ENCODE measurements at regions not wholly inside any gene's neighbourhood (a gene's known extent, or its start where the extent isn't known, plus 50 kb on each side); places are given as distances from the start of the nearest gene placed in this dataset.
A peak's percentile ranks its signal among the peaks of the same experiment; 100 is the strongest.

DNA sequence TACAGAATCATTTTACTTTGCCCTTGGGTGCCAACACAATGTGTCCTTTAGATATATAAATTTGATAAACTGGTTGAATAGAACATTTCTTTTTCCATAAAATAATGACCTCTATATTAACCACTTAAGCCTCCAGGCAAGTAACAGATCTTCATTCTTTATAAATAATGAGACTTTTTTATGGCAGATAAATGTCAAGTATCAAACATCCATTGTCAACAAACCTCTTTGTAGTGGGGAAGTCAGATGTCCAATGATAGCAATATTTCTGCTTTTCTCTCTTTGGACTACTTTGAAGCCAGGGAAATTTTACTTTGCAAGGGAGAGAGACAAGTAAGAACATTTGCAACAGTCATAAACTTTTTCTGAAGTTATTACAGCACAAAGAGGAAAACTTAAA is 841.2 kb downstream of the CDH8 start:
- ATAC-seq (replicated peaks in 6 of 8), result no peak
- Histone ChIP-seq H3K4me3 (no peak overlapping the region), H3K4me1 (replicated peaks in 1 of 2) (peaks cover 0 to 9% of the 10 kb centered on the region in 2 donors), H3K27ac (no peak overlapping the region)
- in situ Hi-C loops (cut with MboI; ENCODE audit: low pct_unique_long_range_greater_than_20kb in 2 of 9, low sequenced_read_pairs in 9 of 9, unreplicated experiment in 9 of 9), result no loop called here

- Histone ChIP-seq H3K27ac (no peak overlapping the region), H3K4me1 (replicated peaks in 1 of 2) (peaks cover 0 to 9% of the 10 kb centered on the region in 2 donors), H3K4me3 (no peak overlapping the region)
- in situ Hi-C loops (cut with MboI; ENCODE audit: low pct_unique_long_range_greater_than_20kb in 2 of 9, low sequenced_read_pairs in 9 of 9, unreplicated experiment in 9 of 9), result no loop called here
- no peak for ATAC-seq (replicated peaks in 6 of 8)
Observed at GRCh38 chr16:61194573-61194972, 841.7 kb downstream of the CDH8 start.

- in situ Hi-C loops (cut with MboI; ENCODE audit: low pct_unique_long_range_greater_than_20kb in 2 of 9, low sequenced_read_pairs in 9 of 9, unreplicated experiment in 9 of 9), result no loop called here
- Histone ChIP-seq H3K27ac (no peak overlapping the region), H3K4me1 (replicated peaks in 1 of 2) (no peaks in the 10 kb centered on the region), H3K4me3 (no peak overlapping the region)
- 0 to 86% (median 40%) methylated on average over 1 of the region's 1 CpG; no CpG with 5 or more reads in 6 of the 10 experiments for WGBS, 10 experiments
- peak in 3 of 8 experiments; percentile 27 to 47 (median 44) for ATAC-seq (replicated peaks in 6 of 8)
Observed at GRCh38 chr16:61182391-61182790, 853.8 kb downstream of the CDH8 start.

GRCh38 chr16:61181982-61182381 is 854.3 kb downstream of the CDH8 start:
- in situ Hi-C loops (cut with MboI; ENCODE audit: low pct_unique_long_range_greater_than_20kb in 2 of 9, low sequenced_read_pairs in 9 of 9, unreplicated experiment in 9 of 9), result no loop called here
- H3K4me3 ChIP-seq, result no peak overlapping the region
- ATAC-seq (replicated peaks in 6 of 8), result no peak
- no peak overlapping the region for H3K27ac ChIP-seq
- no peaks in the 10 kb centered on the region for H3K4me1 ChIP-seq (replicated peaks in 1 of 2)
- 0 to 90% (median 71%) methylated on average over 1 to 2 of the region's 2 CpGs; no CpG with 5 or more reads in 1 of the 10 experiments for WGBS, 10 experiments

DNA sequence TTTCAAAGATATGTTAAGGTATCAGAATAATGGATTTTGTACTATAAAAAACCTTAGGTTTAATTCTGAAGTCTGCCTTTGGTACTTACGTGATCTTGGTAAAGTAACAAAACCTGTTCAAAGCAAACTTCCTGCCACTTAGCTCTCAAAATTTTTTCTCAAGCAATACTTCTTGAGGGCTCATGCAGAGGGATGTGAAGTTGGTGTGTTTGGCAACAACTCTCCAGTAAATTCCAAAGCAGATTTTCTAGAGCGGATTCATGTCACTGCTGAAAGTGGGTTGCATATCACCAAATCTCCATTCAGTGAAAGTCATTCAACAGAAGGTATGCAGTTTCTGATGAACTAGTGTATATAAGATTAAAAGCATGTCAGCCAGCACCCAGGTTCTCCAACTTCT is 856.7 kb downstream of the CDH8 start:
- in situ Hi-C loops (cut with MboI; ENCODE audit: low pct_unique_long_range_greater_than_20kb in 2 of 9, low sequenced_read_pairs in 9 of 9, unreplicated experiment in 9 of 9), result no loop called here
- Histone ChIP-seq H3K27ac (no peak overlapping the region), H3K4me3 (no peak overlapping the region), H3K4me1 (replicated peaks in 1 of 2) (no peaks in the 10 kb centered on the region)
- no peak for ATAC-seq (replicated peaks in 6 of 8)
- WGBS, 10 experiments, result 0 to 100% (median 94%) methylated on average over 1 to 2 of the region's 2 CpGs

- Histone ChIP-seq H3K4me3 (no peak overlapping the region), H3K27ac (no peak overlapping the region), H3K4me1 (replicated peaks in 1 of 2) (no peaks in the 10 kb centered on the region)
- WGBS, 10 experiments, result 0 to 90% (median 83%) methylated on average over 1 to 3 of the region's 3 CpGs; no CpG with 5 or more reads in 1 of the 10 experiments
- in situ Hi-C loops (cut with MboI; ENCODE audit: low pct_unique_long_range_greater_than_20kb in 2 of 9, low sequenced_read_pairs in 9 of 9, unreplicated experiment in 9 of 9), result no loop called here
- ATAC-seq (replicated peaks in 6 of 8), result no peak
Observed at GRCh38 chr16:61165797-61166196, 870.4 kb downstream of the CDH8 start.

- 33 to 100% (median 80%) methylated on average over 1 of the region's 4 CpGs; no CpG with 5 or more reads in 5 of the 10 experiments for WGBS, 10 experiments
- in situ Hi-C loops (cut with MboI; ENCODE audit: low pct_unique_long_range_greater_than_20kb in 2 of 9, low sequenced_read_pairs in 9 of 9, unreplicated experiment in 9 of 9), result no loop called here
- Histone ChIP-seq H3K4me3 (no peak overlapping the region), H3K27ac (no peak overlapping the region), H3K4me1 (replicated peaks in 1 of 2) (no peaks in the 10 kb centered on the region)
- ATAC-seq (replicated peaks in 6 of 8), result no peak
Observed at GRCh38 chr16:61150351-61150750, 885.9 kb downstream of the CDH8 start.

- in situ Hi-C loops (cut with MboI; ENCODE audit: low pct_unique_long_range_greater_than_20kb in 2 of 9, low sequenced_read_pairs in 9 of 9, unreplicated experiment in 9 of 9), result no loop called here
- Histone ChIP-seq H3K4me1 (replicated peaks in 1 of 2) (no peaks in the 10 kb centered on the region), H3K4me3 (no peak overlapping the region), H3K27ac (no peak overlapping the region)
- WGBS, 10 experiments, result 0 to 83% (median 20%) methylated on average over 1 to 3 of the region's 5 CpGs; no CpG with 5 or more reads in 3 of the 10 experiments
- no peak for ATAC-seq (replicated peaks in 6 of 8)
Observed at GRCh38 chr16:61149709-61150108, 886.5 kb downstream of the CDH8 start.

DNA sequence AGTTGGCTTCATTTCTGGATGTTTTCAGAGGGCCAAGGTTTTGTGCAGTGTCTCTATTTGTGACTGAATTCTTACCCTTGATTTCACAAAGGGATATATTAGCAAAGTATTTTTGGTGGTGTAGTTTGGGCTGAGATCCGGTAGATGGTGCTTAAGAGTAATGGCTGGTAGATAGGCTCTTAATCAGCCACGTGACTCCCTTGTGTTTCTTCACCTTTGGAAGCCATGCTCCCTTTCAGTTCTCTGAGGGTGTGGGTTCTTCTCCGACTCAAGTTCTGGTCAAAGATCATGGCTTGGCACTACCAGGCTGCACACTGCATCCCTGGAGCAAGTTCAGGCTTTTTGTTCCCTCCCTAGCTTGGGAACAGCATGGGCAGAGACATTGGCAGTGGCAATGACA is 887.3 kb downstream of the CDH8 start:
- H3K4me1 ChIP-seq (replicated peaks in 1 of 2), result no peaks in the 10 kb centered on the region
- no peak overlapping the region for H3K27ac ChIP-seq
- no peak for ATAC-seq (replicated peaks in 6 of 8)
- H3K4me3 ChIP-seq, result no peak overlapping the region
- in situ Hi-C loops (cut with MboI; ENCODE audit: low pct_unique_long_range_greater_than_20kb in 2 of 9, low sequenced_read_pairs in 9 of 9, unreplicated experiment in 9 of 9), result no loop called here
- WGBS, 10 experiments, result 15 to 86% (median 66%) methylated on average over 1 to 3 of the region's 3 CpGs; no CpG with 5 or more reads in 4 of the 10 experiments

GRCh38 chr16:61146429-61146828 is 889.8 kb downstream of the CDH8 start:
- 0 to 100% (median 15%) methylated on average over 1 of the region's 1 CpG; no CpG with 5 or more reads in 2 of the 10 experiments for WGBS, 10 experiments
- in situ Hi-C loops (cut with MboI; ENCODE audit: low pct_unique_long_range_greater_than_20kb in 2 of 9, low sequenced_read_pairs in 9 of 9, unreplicated experiment in 9 of 9), result no loop called here
- ATAC-seq (replicated peaks in 6 of 8), result no peak

DNA sequence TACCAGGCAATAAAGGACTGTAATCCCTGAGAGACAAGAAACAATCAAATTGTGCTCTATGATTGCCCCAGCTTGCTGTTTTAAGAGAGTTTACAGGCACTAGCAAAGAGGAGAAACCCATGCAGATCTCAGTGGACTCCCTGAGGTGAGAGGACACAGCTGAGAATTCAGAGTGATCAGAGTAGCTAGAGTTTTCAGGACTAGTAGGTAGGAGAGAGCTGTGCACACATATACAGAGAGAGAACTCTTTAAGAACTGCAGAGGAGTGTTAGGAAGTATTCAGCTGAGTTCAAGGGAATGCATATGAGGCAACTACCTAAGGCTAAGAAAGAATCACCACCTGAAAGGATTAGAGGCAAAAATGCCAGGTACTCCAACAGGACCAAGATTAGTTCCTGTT is 904.8 kb downstream of the CDH8 start:
- H3K4me3 ChIP-seq, result no peak overlapping the region
- H3K4me1 ChIP-seq (replicated peaks in 1 of 2), result no peaks in the 10 kb centered on the region
- in situ Hi-C loops (cut with MboI; ENCODE audit: low pct_unique_long_range_greater_than_20kb in 2 of 9, low sequenced_read_pairs in 9 of 9, unreplicated experiment in 9 of 9), result no loop called here
- ATAC-seq (replicated peaks in 6 of 8), result no peak
- no peak overlapping the region for H3K27ac ChIP-seq

More at GRCh38 chr16:61146429-61146828, 889.8 kb downstream of the CDH8 start:
- no peaks in the 10 kb centered on the region for H3K4me1 ChIP-seq (replicated peaks in 1 of 2)
- no peak overlapping the region for H3K27ac ChIP-seq
- no peak overlapping the region for H3K4me3 ChIP-seq

DNA sequence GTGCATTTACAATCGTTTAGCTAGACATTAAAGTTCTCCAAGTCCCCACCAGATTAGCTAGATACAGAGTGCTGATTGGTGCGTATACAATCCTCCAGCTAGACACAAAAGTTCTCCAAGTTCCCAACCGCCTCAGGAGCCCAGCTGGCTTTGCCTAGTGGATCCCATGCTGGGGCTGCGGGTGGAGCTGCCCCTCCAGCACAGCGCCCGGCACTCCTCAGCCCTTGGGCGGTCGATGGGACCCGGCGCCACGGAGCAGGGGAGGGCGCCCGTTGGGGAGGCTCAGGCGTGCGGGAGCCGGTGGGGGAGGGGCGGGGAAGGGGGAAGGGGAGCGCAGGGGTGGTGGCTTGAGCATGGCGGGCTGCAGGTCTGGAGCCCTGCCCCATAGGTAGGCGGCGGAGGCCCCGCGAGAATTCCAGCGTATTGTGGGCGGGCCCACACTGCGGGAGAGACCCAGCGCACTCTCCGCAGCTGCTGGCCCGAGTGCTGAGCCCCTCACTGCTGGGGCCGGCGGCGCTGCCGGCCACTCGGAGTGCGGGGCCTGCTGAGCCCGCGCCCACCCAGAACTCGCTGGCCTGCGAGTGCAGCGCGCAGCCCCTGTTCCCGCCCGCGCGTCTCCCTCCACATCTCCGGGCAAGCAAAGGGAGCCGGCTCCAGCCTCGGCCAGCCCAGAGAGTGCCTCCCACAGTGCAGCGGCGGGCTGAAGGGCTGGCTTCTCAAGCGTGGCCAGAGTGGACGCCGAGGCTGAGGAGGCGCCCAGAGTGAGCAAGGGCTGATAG is 907.5 kb downstream of the CDH8 start:
- peak overlapping the region in 1 of 5 donors; percentile 13 for H3K4me3 ChIP-seq
- H3K4me1 ChIP-seq (replicated peaks in 1 of 2), result no peaks in the 10 kb centered on the region
- peak in 1 of 8 experiments; percentile 67 for ATAC-seq (replicated peaks in 6 of 8)
- no peak overlapping the region for H3K27ac ChIP-seq
- WGBS, 10 experiments, result 20 to 86% (median 80%) methylated on average over 1 to 9 of the region's 54 CpGs; no CpG with 5 or more reads in 5 of the 10 experiments
- in situ Hi-C loops (cut with MboI; ENCODE audit: low pct_unique_long_range_greater_than_20kb in 2 of 9, low sequenced_read_pairs in 9 of 9, unreplicated experiment in 9 of 9), result no loop called here

- H3K27ac ChIP-seq, result no peak overlapping the region
- no peak for ATAC-seq (replicated peaks in 6 of 8)
- in situ Hi-C loops (cut with MboI; ENCODE audit: low pct_unique_long_range_greater_than_20kb in 2 of 9, low sequenced_read_pairs in 9 of 9, unreplicated experiment in 9 of 9), result no loop called here
- 0 to 89% (median 0%) methylated on average over 1 to 2 of the region's 3 CpGs; no CpG with 5 or more reads in 5 of the 10 experiments for WGBS, 10 experiments
- H3K4me3 ChIP-seq, result no peak overlapping the region
- H3K4me1 ChIP-seq (replicated peaks in 1 of 2), result no peaks in the 10 kb centered on the region
Observed at GRCh38 chr16:61105544-61105943, 930.7 kb downstream of the CDH8 start.

GRCh38 chr16:61098505-61098904 is 937.7 kb downstream of the CDH8 start:
- Histone ChIP-seq H3K4me1 (replicated peaks in 1 of 2) (no peaks in the 10 kb centered on the region), H3K27ac (no peak overlapping the region), H3K4me3 (no peak overlapping the region)
- ATAC-seq (replicated peaks in 6 of 8), result no peak
- WGBS, 10 experiments, result 0 to 88% (median 43%) methylated on average over 1 to 2 of the region's 2 CpGs
- in situ Hi-C loops (cut with MboI; ENCODE audit: low pct_unique_long_range_greater_than_20kb in 2 of 9, low sequenced_read_pairs in 9 of 9, unreplicated experiment in 9 of 9), result no loop called here
